ENCODE measurements at regions not wholly inside any gene's neighbourhood (a gene's known extent, or its start where the extent isn't known, plus 50 kb on each side); places are given as distances from the start of the nearest gene placed in this dataset.

- no peaks in the 10 kb centered on the region for H3K79me2 ChIP-seq (ENCODE audit: control insufficient read depth in 1 of 2, insufficient read depth in 2 of 2, low read length in 2 of 2)
- H3K23ac ChIP-seq (ENCODE audit: insufficient read length) = no peak overlapping the region
- H4K20me1 ChIP-seq (replicated peaks in 1 of 2; ENCODE audit: control insufficient read depth in 1 of 2, insufficient read depth in 2 of 2, low read length in 2 of 2) = no peaks in the 10 kb centered on the region
- no peaks in the 10 kb centered on the region for H3K36me3 ChIP-seq (ENCODE audit: control insufficient read depth in 2 of 4, insufficient read depth in 4 of 4, low read length in 3 of 4)
- no peak overlapping the region for H3K4me3 ChIP-seq (ENCODE audit: extremely low read depth in 1 of 4, insufficient read depth in 2 of 4, low read depth in 3 of 4, low read length in 4 of 4)
- no peak overlapping the region for H2BK120ac ChIP-seq (replicated peaks; ENCODE audit: low read depth, low read length)
- no peak overlapping the region for H2AFZ ChIP-seq (ENCODE audit: low read length)
- FAIRE-seq = no peak
- 82% methylated on average over 2 of the region's 2 CpGs; no CpG with 5 or more reads in 1 of the 2 experiments for WGBS, 2 experiments (ENCODE audit: extremely low coverage in 1 of 2, insufficient coverage in 1 of 2, insufficient read length in 1 of 2, insufficient replicate concordance in 2 of 2, low coverage in 1 of 2, low lambda C conversion rate in 2 of 2, missing lambda C conversion rate in 1 of 2)
- H3K4me2 ChIP-seq (ENCODE audit: insufficient read depth in 1 of 2, low read depth in 2 of 2, low read length in 2 of 2) = no peak overlapping the region
- no peak overlapping the region for H3K4ac ChIP-seq (replicated peaks; ENCODE audit: insufficient read length, low read depth, low read length)
- no peaks in the 10 kb centered on the region for H3K79me1 ChIP-seq (ENCODE audit: low read depth, low read length)
- no peak overlapping the region for H3K18ac ChIP-seq (ENCODE audit: extremely low read depth, low read length)
- H2BK15ac ChIP-seq (ENCODE audit: low read length) = no peak overlapping the region
- ChIA-PET POLR2A (ENCODE audit: partially characterized antibody) (no interaction called here), CTCF (ENCODE audit: partially characterized antibody) (interaction anchor here (1.3 kb wide), 1 partner anchor 19 kb away, joined by 3 read pairs; no protein-coding TSS in a partner anchor)
- no peak overlapping the region for H2AK5ac ChIP-seq (ENCODE audit: low read depth, low read length)
- H3K4me1 ChIP-seq (replicated peaks in 1 of 4; ENCODE audit: control insufficient read depth in 3 of 4, insufficient read depth in 4 of 4, low read length in 3 of 4) = no peaks in the 10 kb centered on the region
- no peak overlapping the region for H3K56ac ChIP-seq (replicated peaks; ENCODE audit: insufficient read length, low read depth, low read length)
- H2BK12ac ChIP-seq (ENCODE audit: low read depth, low read length) = no peak overlapping the region
- H2BK5ac ChIP-seq (ENCODE audit: low read depth, low read length) = no peak overlapping the region
- TF ChIP-seq KDM4A (IDR thresholded peaks at IDR 0.05; ENCODE audit: low read depth, low read length, severe bottlenecking) (no peak), CBX5 (IDR thresholded peaks at IDR 0.05; ENCODE audit: low read depth, low read length) (no peak), FOSL1 (IDR thresholded peaks at IDR 0.05; ENCODE audit: insufficient read depth, low read depth, low read length) (no peak), USF2 (IDR thresholded peaks at IDR 0.05; ENCODE audit: low read length) (no peak), PHF8 (conservative IDR thresholded peaks at IDR 0.05; ENCODE audit: low read depth, low read length) (no peak), GTF2F1 (IDR thresholded peaks at IDR 0.05; ENCODE audit: borderline replicate concordance, low read depth, low read length) (no peak), POLR2A (IDR thresholded peaks at IDR 0.05; ENCODE audit: control extremely low read depth in 1 of 2, low read depth in 2 of 2, low read length in 2 of 2) (no peak), SP2 (IDR thresholded peaks at IDR 0.05; ENCODE audit: low read length) (no peak), ATF2 (IDR thresholded peaks at IDR 0.05; ENCODE audit: low read length) (no peak), POLR2AphosphoS5 (IDR thresholded peaks at IDR 0.05; ENCODE audit: low read depth, low read length) (no peak), HDAC6 (IDR thresholded peaks at IDR 0.05; ENCODE audit: low read depth, low read length) (no peak), TEAD4 (IDR thresholded peaks at IDR 0.05; ENCODE audit: low read depth, low read length) (no peak)
- DNase-seq (ENCODE audit: low read depth in 1 of 2, low spot score in 2 of 2) = no peak
- H3K14ac ChIP-seq (ENCODE audit: insufficient read length) = no peak overlapping the region
- no peaks in the 10 kb centered on the region for H3K27me3 ChIP-seq (replicated peaks in 1 of 4; ENCODE audit: control insufficient read depth in 3 of 4, extremely low read depth in 1 of 4, insufficient read depth in 3 of 4, low read length in 3 of 4)
- no peak overlapping the region for H3K9ac ChIP-seq (replicated peaks in 1 of 4; ENCODE audit: extremely low read depth in 1 of 4, low read depth in 3 of 4, low read length in 3 of 4)
- no peak overlapping the region for H2BK20ac ChIP-seq (ENCODE audit: low read length)
- no peaks in the 10 kb centered on the region; a peak in 1 of 4 replicates for H3K9me3 ChIP-seq (ENCODE audit: insufficient read depth in 2 of 2, low read depth in 1 of 2, low read length in 1 of 2)
- no peaks in the 10 kb centered on the region for H3K23me2 ChIP-seq (ENCODE audit: low read depth, low read length)
- no peak overlapping the region for H4K8ac ChIP-seq (ENCODE audit: extremely low read depth, insufficient read depth, low read length)
- H4K5ac ChIP-seq (ENCODE audit: insufficient read length, low read depth, low read length) = no peak overlapping the region
- no peak overlapping the region for H3K27ac ChIP-seq (ENCODE audit: low read depth, low read length)
- no peak overlapping the region for H4K91ac ChIP-seq (replicated peaks; ENCODE audit: insufficient read length, low read length)
These were observed 65.1 kb upstream of the CDH9 start for GRCh38 chr5:27103486-27103885.

Measured in H1 (cell line).